Adrenal gland (tissue), 5 donors: ENCODE measurements at regions not wholly inside any gene's neighbourhood (a gene's known extent, or its start where the extent isn't known, plus 50 kb on each side); places are given as distances from the start of the nearest gene placed in this dataset.

Experiments used
- CTCF ChIP-seq, 6 experiments: fragments of 450-650 bp in 4 of 6; fragments of 200-600 bp in 2 of 6; sonication (generic) in 1 of 6; IDR thresholded peaks; 1 replicate in 5 of 6; 2 replicates in 1 of 6; pipeline versions ENCODE4 v1.5.1 to v1.8.0; 2016 to 2021; ENCODE audit warnings: antibody characterized with exemption in 6 of 6, mild to moderate bottlenecking in 2 of 6, moderate library complexity in 1 of 6
- POLR2A ChIP-seq, 2 donors: fragments of 450-650 bp; IDR thresholded peaks; one replicate each; pipeline ENCODE4 v1.6.1; 2017; ENCODE audit warnings: antibody characterized with exemption in 2 of 2, mild to moderate bottlenecking in 2 of 2, moderate library complexity in 1 of 2
- donor health status: DM: no; HTN: no; CAD: no.

GRCh38 chr11:13150487-13150886, 127.1 kb upstream of the BMAL1 start:
- TF ChIP-seq CTCF (IDR thresholded peaks at IDR 0.05) (no peak), POLR2A (IDR thresholded peaks at IDR 0.05) (no peak)
